NCI-H69 (cell line): ENCODE measurements at regions not wholly inside any gene's neighbourhood (a gene's known extent, or its start where the extent isn't known, plus 50 kb on each side); places are given as distances from the start of the nearest gene placed in this dataset.
A peak's percentile ranks its signal among the peaks of the same experiment; 100 is the strongest.

Source experiments
- DNase-seq: peaks from one replicate; lab custom pipeline; 2025; lab: John Stamatoyannopoulos, UW

DNA sequence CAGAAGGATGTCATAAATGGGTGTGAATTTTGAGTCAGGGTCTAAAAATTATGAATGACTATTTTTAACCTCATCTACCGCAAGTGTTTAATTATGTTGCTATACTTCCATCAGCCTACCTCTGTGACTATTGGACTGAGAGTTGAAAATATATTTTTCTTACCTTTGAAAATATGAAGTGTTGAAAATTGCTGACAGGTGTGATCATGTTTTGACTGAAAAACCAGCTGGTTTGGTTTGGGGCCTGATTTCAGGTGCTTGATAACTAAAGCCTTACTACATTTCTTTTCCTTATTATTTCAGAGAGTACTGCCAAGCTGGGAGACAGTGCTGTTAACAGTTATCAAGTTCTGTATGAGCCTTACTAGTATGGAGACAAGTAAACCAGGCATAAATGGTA is 107.2 kb upstream of the DUSP10 start:
- DNase-seq: no peak

DNA sequence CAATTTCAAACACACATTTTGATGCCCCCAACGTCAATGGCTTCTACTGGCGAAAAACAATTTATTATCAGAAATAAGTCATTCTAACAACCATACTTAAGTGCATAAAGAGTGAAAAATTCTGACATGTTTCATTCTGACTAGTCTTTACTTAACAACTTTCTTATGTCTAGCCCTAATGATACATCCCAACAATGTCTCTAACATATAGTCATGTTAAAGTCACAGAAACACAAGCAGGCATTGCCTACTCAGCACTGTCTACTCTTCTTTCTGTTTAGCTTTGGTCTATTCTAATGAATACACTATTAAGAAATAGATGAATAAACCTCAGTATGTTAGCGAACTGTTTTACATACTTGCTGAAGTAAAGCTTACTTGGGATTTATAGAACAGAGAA is 105.8 kb upstream of the DUSP10 start:
- DNase-seq: no peak

DNA sequence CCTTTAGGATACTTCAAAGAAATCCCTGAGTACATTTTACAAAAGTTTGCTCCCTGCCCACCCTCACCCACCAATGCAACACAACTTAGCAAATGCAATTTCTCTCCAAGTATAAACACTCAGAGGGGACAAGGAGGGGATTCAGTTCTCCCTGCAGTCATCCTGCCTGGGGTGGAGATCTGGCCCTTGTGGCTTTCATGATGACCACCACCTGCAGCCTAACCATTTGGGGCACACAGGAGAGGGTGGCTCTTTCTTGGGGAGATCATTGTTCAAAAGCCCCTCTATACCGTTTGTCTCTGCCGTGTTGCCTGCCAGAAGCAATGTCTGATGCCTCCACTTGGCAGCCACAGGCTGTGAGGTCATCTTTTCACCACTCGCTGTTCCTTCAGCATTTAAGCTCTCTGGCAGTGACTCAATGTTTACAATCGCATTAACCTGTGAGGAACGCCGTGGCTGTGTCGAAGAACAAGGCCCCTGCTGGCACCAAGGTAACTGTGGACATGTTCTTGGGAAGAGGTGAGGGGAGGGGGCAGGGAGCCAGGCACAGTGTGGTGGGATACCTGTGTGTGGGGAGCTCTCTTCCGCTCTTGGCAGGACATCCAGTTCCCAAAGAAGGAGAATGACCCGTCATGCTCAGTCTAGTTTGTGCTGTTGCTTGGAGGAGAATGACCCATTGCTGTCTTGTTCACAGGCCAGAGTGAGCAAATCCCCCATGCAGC is 103.9 kb upstream of the DUSP10 start:
- peak; percentile 98 for DNase-seq

DNA sequence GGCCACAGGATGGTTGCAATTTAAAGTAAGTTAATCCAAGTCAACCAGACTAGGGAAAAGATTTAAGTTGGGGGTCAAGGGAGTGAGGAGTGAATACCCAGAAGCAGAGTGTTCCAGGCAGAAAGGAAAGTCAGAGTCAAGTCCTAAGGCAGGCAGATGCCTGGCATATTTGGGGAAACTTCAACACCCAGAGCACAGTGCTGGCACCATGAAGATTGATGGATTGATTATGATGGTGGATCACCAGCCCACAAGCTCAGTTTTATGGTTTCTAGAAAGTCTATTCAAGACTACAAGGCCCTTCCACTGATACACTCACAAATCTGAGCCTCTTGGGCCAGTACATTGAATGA is 100.1 kb upstream of the DUSP10 start:
- DNase-seq: no peak

DNA sequence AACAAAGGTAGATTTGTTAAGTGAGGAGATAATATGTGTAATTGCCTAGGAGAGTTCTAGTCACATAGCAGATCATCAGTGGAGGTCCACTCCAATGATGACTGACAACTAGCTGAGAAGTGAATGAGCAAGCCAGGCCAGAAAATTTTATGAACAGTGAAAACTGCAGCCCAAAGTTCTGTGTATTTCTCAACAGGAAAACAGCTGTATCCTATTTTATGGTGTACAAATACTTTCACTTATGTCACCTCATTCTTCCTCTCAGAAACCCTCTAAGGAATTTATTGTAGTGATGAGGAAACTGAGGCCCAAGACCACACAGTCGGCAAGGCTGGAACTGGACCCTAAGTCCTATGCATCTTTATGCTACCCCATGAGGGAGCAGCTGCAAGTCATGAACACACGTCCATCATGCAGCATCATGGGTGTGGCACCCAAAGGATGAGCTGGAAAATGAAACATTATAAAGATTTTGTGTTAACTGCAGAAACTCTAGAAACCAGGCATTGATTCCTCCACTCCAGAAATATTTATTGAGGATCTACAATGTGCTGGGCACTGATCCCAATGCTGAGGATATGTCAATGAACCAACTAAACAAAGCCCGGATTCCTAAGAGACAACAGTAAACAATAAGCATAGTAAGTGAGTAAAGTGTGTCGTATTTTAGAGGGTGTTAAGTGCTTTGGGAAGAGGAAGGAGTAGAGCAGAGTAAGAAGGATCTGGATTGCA is 99.5 kb upstream of the DUSP10 start:
- no peak for DNase-seq

DNA sequence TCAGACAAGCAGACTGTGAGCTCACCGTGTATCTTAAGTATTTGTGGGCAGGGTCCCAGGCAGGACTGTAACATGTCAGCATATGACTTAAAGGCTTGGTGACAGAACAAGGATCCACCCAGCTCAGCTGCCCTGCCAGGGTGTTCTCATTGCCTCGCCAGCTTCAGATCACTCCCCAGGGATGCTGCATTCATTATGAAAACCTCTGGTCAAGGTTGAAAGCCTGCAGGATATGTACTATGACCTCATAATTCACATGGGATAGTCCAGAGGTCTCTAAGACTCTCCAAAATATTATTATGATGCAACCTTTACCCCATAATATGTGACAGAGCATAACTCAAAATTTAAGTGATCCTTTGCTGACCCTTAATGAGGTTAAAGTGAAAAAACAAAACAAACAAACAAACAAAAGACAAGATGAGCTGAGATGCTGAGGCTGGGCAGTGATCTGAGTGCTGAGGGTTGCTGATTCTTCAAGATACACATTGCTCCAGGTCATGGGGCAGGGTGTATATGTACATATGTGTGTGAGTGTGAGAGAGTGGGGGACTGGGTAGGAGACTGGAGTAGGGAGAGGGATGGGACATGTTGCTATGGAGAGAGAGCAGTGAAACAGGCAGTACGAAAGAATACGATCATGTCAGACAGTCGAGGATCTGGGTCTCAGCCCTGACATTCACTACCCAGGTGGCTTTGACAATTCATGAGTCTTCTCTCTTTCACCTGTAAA is 98.8 kb upstream of the DUSP10 start:
- DNase-seq: peak; percentile 72

DNA sequence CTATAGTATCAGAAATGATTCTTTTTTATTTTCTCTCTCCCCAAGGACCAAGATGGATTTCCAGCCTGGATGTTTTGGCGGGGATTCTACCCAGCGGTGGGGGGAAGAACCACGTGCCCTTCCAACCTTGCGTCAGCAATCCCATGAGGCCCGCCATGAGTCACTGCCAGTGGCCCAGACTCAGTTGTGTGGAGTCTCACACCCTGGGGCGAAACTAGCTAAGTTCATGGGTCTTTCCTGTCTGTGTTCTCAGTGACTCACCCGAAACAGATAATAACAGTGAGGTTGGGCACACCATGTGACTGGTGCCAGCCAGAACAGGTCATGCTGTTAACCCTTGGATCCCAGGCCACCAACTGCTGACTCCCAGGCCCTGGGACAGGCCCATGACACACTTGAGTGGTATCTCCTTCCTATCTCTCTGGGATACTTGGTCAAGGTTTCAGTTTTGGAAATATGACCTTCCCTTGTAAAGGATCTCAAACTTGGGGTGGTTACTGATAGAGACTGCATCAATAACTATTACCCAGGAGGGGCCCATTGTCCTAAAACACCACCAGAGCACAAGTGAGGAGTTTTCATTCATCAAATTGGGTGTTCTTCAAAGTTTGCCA is 98.0 kb upstream of the DUSP10 start:
- peak; percentile 43 for DNase-seq

DNA sequence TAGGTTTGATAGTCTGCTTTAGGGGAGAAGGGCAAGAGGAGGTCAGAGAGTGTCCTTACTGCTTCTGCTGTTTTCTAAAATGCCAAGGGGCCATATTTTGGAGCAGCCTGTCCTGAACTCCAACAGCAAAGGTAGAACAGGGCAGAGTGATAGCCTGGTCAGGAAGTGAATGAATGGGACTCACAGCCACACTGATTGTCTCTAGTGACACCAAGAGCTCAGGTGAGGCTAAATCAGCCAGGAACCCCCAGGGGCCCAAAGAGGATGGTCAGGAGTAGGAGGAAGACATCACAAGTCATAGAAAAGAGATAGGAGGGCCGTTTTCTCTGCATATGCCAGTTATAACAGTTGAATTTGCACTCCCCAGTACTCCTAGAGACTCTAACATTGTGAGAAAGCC is 97.4 kb upstream of the DUSP10 start:
- no peak for DNase-seq

DNA sequence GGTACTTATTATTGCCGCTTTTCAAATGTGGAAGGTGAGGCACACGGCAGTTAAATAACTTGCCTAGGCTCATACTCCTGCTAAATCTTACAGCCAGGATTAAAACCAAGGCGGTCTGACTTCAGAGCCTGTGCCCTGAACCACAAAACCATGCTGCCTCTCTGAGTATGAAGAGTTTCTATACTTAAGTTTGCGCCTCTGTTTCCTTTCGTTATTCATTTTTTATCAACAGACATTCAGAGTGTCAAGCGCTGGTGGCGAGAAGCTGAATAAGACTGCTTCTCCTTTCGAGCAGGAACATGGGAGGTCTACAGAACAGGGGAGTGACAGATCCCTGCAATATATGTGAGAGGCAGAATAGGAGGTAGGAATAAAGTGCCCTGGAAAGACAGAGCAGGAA is 96.0 kb upstream of the DUSP10 start:
- no peak for DNase-seq

DNA sequence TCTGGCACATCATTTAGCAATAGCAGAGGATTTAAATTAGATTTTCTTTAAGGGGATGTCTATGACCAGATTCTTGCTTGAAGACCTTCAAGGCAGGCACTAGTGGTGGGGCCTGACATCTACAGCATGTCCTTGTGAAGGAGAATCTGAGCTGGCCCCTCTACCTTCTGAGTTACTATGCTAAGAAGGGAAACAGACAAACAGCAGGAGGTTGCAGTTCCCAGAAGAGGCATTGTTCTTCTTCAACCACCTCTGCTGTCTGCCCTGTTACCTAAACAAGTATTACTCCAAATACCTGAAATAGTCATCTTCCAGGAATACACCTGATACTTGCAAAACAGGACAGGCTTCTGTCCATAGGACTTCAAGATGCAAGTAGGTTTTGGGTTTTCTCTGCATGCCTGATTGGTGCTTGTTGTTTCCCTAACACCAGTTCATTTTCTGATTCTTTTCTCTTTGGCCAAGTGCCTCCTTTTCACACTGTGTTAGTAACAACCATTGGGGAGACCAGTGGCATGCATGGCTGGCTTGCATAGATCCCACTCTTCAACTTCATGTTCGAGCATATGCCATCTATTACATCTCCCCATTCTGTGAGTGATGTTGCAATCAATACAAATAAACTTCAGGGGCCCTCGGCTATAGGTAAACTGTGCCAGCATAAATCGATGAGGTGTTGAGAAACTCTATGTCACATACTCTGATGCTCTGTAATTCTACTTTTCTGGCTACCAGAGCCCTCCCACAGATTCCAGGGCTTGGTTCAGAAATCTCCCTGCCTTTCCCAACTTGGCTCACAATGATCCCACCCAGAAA is 93.0 kb upstream of the DUSP10 start:
- no peak for DNase-seq

DNA sequence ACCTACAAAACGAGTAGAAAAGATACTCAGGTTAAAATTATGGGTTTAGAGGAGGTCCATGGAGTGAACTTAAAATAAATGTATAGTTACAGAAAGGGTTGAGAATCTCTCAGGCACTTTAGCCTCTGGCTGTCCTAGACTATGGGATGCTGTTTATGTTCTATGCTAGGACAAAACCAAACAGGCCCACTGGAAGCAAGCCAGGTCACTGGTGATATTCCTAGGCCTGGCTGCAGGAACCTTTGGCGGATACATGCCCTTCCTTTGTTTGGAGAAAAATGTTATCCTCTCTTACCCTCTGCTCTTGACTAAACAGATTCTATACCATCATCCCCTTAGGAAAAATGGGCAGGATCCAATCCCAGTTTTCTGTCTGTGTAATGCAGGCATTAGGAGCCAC is 90.7 kb upstream of the DUSP10 start:
- DNase-seq: peak; percentile 66

DNA sequence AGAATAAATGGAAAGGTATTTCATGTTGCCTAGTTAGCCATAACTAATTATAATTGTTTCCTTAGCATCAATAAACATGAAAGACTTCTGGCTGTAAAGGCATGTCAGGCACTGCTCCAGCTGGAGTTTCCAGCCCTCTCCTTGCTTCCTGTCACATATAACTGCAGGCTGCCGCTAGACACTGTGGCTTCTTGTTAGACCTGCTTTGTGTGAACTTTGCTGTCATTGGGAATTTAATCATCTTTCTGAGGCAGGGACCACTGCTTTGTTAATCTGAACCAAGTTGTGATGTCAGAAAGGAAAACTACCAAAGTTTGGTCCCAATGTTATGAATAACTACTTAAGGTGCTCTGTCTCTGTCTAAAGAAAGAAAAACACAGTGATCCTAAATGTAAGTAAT is 90.3 kb upstream of the DUSP10 start:
- no peak for DNase-seq

DNA sequence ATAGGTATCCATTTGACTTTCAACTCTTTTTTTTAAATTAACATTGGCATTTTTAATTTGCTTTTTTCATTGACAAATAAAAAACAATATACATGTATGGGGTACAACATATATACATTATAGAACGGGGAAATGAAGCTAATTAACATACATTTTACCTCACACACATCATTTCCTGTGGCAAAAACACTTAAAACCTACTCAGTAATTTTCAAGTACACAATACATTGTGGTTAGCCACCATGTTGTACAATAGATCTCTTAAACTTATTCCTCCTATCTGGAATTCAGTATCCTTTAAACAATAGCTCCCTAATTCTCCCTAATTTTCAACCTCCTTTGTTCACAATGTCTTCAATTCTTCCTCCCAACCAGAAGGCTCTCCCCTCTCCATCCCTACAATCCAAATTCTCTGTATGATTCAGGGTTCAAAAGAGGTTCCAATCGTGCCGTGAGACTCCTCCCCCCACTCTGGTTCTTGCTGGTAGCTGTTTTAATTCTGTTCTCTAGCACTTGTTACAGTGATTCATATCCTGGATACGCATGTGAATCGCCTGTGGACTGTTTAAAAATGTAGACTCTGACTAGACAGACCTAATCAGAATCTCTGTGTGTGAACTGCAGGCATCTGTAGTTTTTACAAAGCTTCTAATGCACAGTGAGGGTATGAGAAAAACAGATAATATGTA is 87.6 kb upstream of the DUSP10 start:
- no peak for DNase-seq

DNA sequence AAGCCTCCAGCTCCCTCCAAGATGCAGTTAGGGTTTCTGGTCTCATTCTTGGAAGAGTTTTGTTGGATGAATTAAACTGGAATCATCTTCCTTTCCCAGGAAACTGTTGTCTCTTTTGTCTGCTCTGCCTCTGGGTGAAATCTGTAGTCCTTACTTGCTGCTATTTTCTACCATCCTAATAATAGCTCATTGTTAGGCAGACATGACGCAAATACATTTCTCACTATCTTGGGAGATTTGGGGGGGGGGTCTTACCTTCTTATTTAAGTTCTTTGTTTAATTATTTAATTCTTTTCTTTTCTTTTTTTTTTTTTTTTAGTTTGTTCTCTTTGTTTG is 85.4 kb upstream of the DUSP10 start:
- DNase-seq: no peak

DNA sequence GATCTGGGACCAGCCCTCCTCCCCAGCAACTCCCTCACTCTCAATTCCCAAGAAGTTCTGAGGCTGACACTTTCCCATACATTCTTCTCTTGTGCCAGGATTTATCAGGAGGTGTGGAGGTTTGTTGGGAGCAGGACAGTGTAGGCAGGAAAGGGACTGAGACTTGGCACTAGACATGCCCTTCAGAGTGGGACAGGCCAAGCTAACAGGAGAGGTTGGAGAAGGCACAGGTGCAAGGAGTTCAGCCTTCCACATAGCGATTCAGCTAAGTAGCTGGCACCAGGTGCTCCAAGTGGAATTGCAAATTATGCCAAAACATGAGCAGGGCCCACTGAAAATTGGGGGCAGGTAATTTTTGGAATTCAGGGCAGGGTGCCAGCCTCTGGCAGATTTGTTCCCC is 83.0 kb upstream of the DUSP10 start:
- DNase-seq: no peak

DNA sequence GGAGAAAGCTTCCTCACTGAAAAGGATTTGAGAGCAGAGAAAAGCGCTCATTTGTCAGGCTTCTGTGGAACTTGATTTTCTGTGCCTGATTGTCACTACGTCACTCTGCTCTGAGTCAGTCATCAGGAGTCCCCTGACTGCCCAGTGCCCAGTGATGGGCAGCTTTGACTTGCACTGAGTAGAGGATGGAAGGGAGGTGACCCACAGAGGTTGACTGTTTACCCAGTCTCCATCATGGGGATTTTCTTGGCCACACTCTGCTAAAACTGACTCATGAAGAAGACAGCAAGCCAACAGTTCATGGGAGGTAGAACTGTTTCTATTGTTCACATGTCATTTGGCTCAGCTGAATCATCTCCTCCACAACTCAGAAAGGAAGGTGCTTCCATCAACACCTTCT is 82.1 kb upstream of the DUSP10 start:
- DNase-seq: no peak

DNA sequence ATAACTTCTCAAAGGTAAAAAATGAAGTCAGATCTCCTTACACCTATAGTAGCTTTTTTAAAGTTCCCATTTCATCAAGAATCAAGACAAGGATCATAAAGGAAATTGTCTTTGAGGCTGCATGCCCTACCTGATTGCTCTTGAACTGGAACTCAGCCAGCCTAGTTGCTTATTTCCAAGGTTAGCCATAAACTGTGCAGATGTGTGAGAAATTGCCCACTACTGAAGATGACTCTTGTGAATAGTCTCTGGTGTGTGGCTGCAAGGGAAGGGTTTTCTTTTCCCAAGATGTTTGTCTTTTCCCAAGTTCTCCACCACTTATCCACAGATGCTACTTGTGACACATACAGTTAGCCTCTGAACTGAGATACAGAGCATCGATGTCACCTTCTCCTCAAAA is 81.7 kb upstream of the DUSP10 start:
- DNase-seq: no peak

DNA sequence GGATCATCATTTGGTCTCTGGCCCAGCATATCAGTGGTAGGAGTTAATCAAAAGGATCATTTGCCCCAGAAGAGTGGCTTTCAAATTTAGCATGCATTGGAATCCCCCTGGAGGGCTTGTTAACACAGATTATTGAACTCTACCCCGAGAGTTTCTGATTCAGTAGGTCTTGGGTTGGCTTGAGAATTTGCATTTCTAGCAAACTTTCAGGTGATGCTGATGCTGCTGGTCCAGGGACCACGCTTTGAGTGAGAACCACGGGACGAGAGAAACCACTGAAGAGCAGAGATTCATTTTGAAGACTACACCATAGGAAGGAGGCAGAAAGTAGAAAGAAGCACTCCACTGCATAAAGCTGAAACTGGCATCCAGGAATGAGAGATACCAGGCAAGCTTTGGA is 81.3 kb upstream of the DUSP10 start:
- no peak for DNase-seq

DNA sequence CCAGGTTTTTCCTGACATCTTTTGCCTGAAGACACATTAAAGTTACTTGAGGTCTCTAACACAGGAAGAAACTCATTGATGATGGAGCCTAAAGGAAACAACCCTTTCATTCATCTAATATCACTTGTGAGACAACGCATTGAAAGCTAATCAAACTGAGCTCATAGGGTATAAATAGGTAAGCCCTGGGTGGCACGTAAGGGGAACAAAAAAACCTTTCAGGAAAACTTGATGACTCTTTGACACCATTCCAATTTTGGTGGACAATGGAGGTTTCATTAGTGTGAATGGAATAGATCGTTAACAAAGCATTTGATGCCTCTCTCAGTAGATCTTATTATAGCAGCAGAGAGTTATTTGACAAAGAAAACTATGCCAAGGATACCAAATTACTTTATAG is 80.7 kb upstream of the DUSP10 start:
- no peak for DNase-seq

DNA sequence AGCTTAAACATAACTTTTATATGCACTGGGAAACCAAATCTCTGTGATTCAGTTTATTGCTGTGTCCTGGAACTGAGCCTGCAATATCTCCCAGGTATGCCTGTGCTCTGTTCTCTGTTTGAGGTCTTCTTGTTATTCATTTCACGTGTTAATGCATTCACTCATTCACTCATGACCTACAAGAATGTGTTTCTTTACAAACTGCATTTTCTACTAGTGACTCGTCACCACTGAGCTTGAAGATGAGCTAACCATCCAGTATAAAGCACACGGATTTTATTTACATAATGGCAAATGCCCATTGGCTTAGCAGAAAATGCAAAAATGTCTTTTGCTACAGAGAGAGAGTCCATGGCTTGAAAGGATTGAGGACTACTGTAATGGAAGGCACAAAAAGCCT is 75.0 kb upstream of the DUSP10 start:
- no peak for DNase-seq

DNA sequence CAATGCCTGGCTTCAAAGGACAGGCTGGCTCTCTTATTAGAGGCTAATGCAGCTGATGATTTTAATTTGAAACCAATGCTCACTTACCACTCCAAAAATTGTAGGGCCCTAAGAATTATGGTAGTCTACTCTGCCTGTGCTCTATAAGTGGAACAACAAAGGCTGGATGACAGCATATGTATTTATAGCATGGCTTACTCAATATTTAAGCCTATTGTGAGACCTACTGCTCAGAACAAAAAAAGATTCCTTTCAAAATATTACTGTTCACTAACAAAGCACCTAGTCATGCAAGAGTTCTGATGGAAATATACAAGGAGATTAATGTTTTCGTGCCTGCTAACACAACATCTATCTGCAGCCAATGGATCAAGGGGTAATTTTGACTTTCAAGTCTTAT is 73.8 kb upstream of the DUSP10 start:
- DNase-seq: no peak

DNA sequence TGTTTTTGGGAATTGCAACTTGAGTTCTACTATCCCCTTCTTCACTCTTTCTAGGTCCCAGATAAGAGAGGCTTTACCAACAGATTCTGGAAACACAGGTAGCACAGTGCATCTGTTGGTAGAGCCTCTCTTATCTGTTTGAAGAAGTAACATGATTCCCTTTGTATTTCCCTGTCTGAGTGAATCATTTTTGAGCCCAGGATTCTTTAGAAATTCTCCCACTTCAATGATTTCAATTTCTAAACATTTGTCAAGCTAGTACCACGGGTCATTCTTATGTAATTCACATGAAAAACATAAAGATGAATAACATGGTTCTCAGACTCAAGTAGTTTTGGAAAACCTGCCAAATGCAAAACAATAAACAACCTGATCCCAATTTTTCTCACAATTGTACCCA is 72.0 kb upstream of the DUSP10 start:
- no peak for DNase-seq
